Upper lobe of left lung (tissue), 4 donors: ENCODE measurements at regions not wholly inside any gene's neighbourhood (a gene's known extent, or its start where the extent isn't known, plus 50 kb on each side); places are given as distances from the start of the nearest gene placed in this dataset.

Source experiments
- POLR2A ChIP-seq, 4 donors: fragments of 450-650 bp; IDR thresholded peaks; one replicate each; pipeline ENCODE4 v1.5.1; 2016 to 2017; ENCODE audit warnings: antibody characterized with exemption in 4 of 4, mild to moderate bottlenecking in 2 of 4
- POLR2AphosphoS5 ChIP-seq, 2 donors: sonication (generic); formaldehyde crosslinking; IDR thresholded peaks; one replicate each; pipeline ENCODE4 v1.5.1; 2017; ENCODE audit warnings: antibody characterized with exemption in 2 of 2
- TF ChIP-seq, protein P1 (sequence below), 6 experiments: fragments of 450-650 bp in 4 of 6; fragments of 200-600 bp in 2 of 6; sonication (generic) in 2 of 6; IDR thresholded peaks; one replicate each; pipeline ENCODE4 v1.5.1; 2016 to 2019; ENCODE audit warnings: antibody characterized with exemption in 6 of 6

DNA sequence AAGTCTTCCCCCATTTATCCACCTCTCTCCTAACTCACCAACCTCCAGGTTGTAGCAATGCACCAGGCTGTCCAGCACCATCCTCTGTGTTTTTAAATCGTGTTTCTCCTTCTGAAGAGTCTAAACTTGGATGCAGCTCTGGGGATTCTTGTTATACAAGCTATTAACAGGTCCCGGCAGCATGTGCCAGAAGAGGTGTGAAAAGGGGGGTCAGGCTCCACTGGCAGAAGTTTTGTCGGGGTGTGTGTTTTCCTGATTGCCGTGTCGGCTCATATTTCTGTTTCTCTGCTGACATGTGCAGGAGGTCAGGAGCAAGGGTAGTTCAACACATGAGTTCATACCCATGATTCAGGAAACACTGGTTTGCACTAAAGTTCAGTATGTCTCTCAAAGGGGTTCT, 658.6 kb upstream of the CAMK1G start:
- TF ChIP-seq POLR2A (IDR thresholded peaks at IDR 0.05) (no peak), POLR2AphosphoS5 (IDR thresholded peaks at IDR 0.05) (no peak)
- TF ChIP-seq, protein P1, sequence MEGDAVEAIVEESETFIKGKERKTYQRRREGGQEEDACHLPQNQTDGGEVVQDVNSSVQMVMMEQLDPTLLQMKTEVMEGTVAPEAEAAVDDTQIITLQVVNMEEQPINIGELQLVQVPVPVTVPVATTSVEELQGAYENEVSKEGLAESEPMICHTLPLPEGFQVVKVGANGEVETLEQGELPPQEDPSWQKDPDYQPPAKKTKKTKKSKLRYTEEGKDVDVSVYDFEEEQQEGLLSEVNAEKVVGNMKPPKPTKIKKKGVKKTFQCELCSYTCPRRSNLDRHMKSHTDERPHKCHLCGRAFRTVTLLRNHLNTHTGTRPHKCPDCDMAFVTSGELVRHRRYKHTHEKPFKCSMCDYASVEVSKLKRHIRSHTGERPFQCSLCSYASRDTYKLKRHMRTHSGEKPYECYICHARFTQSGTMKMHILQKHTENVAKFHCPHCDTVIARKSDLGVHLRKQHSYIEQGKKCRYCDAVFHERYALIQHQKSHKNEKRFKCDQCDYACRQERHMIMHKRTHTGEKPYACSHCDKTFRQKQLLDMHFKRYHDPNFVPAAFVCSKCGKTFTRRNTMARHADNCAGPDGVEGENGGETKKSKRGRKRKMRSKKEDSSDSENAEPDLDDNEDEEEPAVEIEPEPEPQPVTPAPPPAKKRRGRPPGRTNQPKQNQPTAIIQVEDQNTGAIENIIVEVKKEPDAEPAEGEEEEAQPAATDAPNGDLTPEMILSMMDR (IDR thresholded peaks at IDR 0.05) = no peak
